NAMALWA (cell line): ENCODE measurements at regions not wholly inside any gene's neighbourhood (a gene's known extent, or its start where the extent isn't known, plus 50 kb on each side); places are given as distances from the start of the nearest gene placed in this dataset.

Source experiments
- DNase-seq: peaks from one replicate; pipeline ENCODE4 v3.0.0-alpha.2; 2015; ENCODE audit warnings: low spot score

GRCh38 chr13:84446972-84447639 lies 564.8 kb upstream of the SLITRK1 start:
- DNase-seq = no peak

- no peak for DNase-seq
Measured at GRCh38 chr13:84445776-84446175, 563.5 kb upstream of the SLITRK1 start.

- no peak for DNase-seq
Measured at GRCh38 chr13:84443463-84443862, 561.2 kb upstream of the SLITRK1 start.

- DNase-seq = no peak
Measured at GRCh38 chr13:84439108-84439507, 556.8 kb upstream of the SLITRK1 start.

- no peak for DNase-seq
Measured at GRCh38 chr13:84433024-84433423, 550.8 kb upstream of the SLITRK1 start.

GRCh38 chr13:84431646-84432045 lies 549.4 kb upstream of the SLITRK1 start:
- DNase-seq = no peak

GRCh38 chr13:84430446-84430845 lies 548.2 kb upstream of the SLITRK1 start:
- DNase-seq = no peak

GRCh38 chr13:84430015-84430414 lies 547.7 kb upstream of the SLITRK1 start:
- DNase-seq = no peak

- no peak for DNase-seq
Measured at GRCh38 chr13:84418041-84418440, 535.8 kb upstream of the SLITRK1 start.

GRCh38 chr13:84417416-84417815 lies 535.1 kb upstream of the SLITRK1 start:
- DNase-seq = no peak

GRCh38 chr13:84413016-84413415 lies 530.7 kb upstream of the SLITRK1 start:
- DNase-seq = no peak

- DNase-seq = no peak
Measured at GRCh38 chr13:84405286-84405685, 523.0 kb upstream of the SLITRK1 start.

GRCh38 chr13:84400706-84401105 lies 518.4 kb upstream of the SLITRK1 start:
- DNase-seq = no peak

- peak; percentile 25 for DNase-seq
Measured at GRCh38 chr13:84399320-84400085, 517.2 kb upstream of the SLITRK1 start.

- DNase-seq = no peak
Measured at GRCh38 chr13:84393981-84394625, 511.8 kb upstream of the SLITRK1 start.

GRCh38 chr13:84380866-84381265 lies 498.6 kb upstream of the SLITRK1 start:
- no peak for DNase-seq

GRCh38 chr13:84377106-84377505 lies 494.8 kb upstream of the SLITRK1 start:
- DNase-seq = no peak

- DNase-seq = no peak
Measured at GRCh38 chr13:84366506-84366905, 484.2 kb upstream of the SLITRK1 start.

GRCh38 chr13:84362777-84363176 lies 480.5 kb upstream of the SLITRK1 start:
- no peak for DNase-seq

- no peak for DNase-seq
Measured at GRCh38 chr13:84360822-84361221, 478.5 kb upstream of the SLITRK1 start.

GRCh38 chr13:84358601-84359000 lies 476.3 kb upstream of the SLITRK1 start:
- no peak for DNase-seq

GRCh38 chr13:84352946-84353345 lies 470.7 kb upstream of the SLITRK1 start:
- no peak for DNase-seq

GRCh38 chr13:84339456-84339855 lies 457.2 kb upstream of the SLITRK1 start:
- no peak for DNase-seq
